Ishikawa (cell line): ENCODE measurements at regions not wholly inside any gene's neighbourhood (a gene's known extent, or its start where the extent isn't known, plus 50 kb on each side); places are given as distances from the start of the nearest gene placed in this dataset.

ENCODE experiments used
- CEBPB ChIP-seq: IDR thresholded peaks from 2 replicates; pipeline ENCODE4 v1.6.1; 2012
- CREB1 ChIP-seq: IDR thresholded peaks from 2 replicates; pipeline ENCODE4 v1.6.1; 2012; ENCODE audit warnings: low read depth
- EGR1 ChIP-seq: IDR thresholded peaks from 2 replicates; pipeline ENCODE4 v1.6.1; 2012
- EP300 ChIP-seq: IDR thresholded peaks from 2 replicates; pipeline ENCODE4 v1.6.1; 2012; ENCODE audit warnings: borderline replicate concordance
- FOXM1 ChIP-seq: IDR thresholded peaks from 2 replicates; pipeline ENCODE4 v1.6.1; 2012; ENCODE audit warnings: low read depth, borderline replicate concordance
- NFIC ChIP-seq: IDR thresholded peaks from 2 replicates; pipeline ENCODE4 v1.6.1; 2012
- RAD21 ChIP-seq: IDR thresholded peaks from 2 replicates; pipeline ENCODE4 v1.6.1; 2012; ENCODE audit warnings: low read depth
- REST ChIP-seq: IDR thresholded peaks from 2 replicates; pipeline ENCODE4 v1.6.1; 2012; ENCODE audit warnings: low read depth, mild to moderate bottlenecking
- TAF1 ChIP-seq: IDR thresholded peaks from 2 replicates; pipeline ENCODE4 v1.6.1; 2012; ENCODE audit warnings: low read depth, mild to moderate bottlenecking
- TCF12 ChIP-seq: IDR thresholded peaks from 2 replicates; pipeline ENCODE4 v1.6.1; 2012; ENCODE audit warnings: low read depth
- TEAD4 ChIP-seq: IDR thresholded peaks from 2 replicates; pipeline ENCODE4 v1.6.1; 2012
- USF1 ChIP-seq: IDR thresholded peaks from 2 replicates; pipeline ENCODE4 v1.6.1; 2012
- YY1 ChIP-seq: IDR thresholded peaks from 2 replicates; pipeline ENCODE4 v1.6.1; 2012; ENCODE audit warnings: low read depth
- ZBTB7A ChIP-seq: IDR thresholded peaks from 2 replicates; pipeline ENCODE4 v1.6.1; 2012; ENCODE audit warnings: low read depth
- TF ChIP-seq, protein P1 (sequence below): IDR thresholded peaks from 2 replicates; pipeline ENCODE4 v1.6.1; 2012

DNA sequence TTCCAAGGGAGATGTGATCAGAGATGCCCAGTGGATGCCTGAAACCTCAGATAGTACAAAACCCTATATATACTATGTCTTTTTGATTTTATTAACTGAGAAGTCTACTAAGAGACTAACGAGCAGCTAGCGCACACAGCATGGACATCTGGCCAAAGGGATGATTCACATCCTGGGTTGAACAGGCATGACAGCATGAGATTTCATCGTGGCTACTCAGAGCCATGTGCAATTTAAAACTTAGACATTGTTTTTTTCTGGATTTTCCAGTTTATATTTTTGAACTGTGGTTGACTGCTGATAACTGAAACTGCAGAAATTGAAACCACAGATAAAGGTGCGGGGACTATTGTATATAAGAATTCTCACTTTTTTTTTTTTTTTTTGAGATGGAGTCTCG, 2252.9 kb upstream of the AGA start:
- no peak for TF ChIP-seq TCF12

DNA sequence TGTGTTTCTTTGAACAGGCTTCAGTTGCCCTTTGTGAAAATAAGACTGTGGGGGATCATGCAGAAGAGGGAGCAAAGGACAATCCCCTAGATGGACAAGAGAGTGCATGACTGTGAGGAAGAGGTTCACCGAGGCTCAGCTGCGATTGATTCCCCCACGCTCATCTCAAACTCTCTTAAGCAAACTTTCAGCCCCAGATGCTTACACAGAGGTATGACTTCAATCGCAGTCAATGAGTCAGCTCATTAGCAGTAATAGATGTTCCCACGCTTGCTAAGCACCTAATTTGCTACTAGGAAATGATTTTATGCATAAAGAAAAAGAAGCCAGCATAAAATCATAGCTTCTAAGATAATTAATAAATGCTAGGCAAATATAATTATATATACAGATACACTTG, 2256.1 kb upstream of the AGA start:
- TF ChIP-seq TEAD4 (no peak), NFIC (no peak), CEBPB (no peak), FOXM1 (no peak), USF1 (no peak), YY1 (no peak), REST (no peak), TAF1 (no peak), EP300 (no peak), ZBTB7A (no peak), CREB1 (no peak), TCF12 (no peak), EGR1 (no peak), RAD21 (no peak)
- TF ChIP-seq, protein P1, sequence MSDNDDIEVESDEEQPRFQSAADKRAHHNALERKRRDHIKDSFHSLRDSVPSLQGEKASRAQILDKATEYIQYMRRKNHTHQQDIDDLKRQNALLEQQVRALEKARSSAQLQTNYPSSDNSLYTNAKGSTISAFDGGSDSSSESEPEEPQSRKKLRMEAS, result no peak

GRCh38 chr4:179709961-179710624, 2267.9 kb upstream of the AGA start:
- no peak for TF ChIP-seq TCF12
- no peak for TF ChIP-seq EP300
- TF ChIP-seq REST, result no peak

DNA sequence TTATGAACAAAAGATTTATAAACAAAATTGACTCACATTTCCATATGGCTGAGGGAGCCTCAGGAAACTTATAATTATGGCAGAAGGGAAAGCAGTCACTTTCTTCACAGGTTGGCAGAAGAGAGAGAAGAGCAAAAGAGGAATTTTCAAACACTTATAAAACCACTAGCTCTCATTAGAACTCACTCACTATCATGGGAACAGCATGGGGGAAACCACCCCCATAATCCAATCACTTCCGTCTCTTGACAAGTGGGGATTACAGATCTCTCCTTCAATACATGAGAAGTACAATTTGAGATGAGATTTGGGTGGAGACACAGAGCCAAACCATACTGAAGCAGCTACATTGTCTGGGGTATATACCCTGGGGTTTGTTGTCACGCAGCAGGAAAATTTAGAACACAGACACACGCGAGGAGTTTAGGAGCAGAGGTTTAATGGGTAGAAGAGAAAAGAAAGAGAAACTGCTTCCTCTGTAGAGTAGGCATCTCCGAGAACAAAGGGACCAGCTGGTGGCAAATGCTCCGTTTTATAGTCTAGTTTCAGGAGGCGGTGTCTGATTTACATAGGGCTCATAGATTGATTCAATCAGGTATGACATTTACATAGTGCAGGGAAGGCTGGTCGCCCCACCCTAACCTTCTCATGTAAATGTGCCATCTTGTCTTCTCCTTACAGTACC, 2277.7 kb upstream of the AGA start:
- TF ChIP-seq RAD21 (no peak), TAF1 (no peak), EGR1 (no peak), ZBTB7A (no peak)

DNA sequence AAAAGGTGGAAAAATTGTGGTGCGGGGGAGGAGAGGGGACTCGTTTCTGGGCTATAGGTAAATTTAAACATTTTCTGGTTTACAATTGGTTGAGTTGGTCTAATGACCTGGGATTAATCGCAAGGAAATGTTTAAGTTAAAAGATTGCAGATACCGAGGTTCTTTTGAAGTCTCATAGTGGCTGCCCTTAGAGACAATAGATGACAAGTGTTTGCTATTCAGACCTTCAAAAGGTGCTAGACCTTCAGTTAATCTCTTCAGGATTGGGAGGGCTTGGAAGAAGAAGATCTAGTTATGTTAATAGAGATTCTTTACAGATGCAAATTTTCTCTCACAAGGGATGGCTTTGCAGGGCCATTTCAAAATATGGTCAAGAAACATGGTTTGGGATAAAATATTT, 2286.1 kb upstream of the AGA start:
- TF ChIP-seq TAF1 (no peak), REST (no peak), ZBTB7A (no peak), USF1 (no peak), TEAD4 (no peak), TCF12 (no peak), FOXM1 (no peak), YY1 (no peak), CREB1 (no peak), EP300 (no peak), NFIC (no peak), CEBPB (no peak), EGR1 (no peak), RAD21 (no peak)
- TF ChIP-seq, protein P1, result no peak
